ENCODE measurements at regions not wholly inside any gene's neighbourhood (a gene's known extent, or its start where the extent isn't known, plus 50 kb on each side); places are given as distances from the start of the nearest gene placed in this dataset.

DNA sequence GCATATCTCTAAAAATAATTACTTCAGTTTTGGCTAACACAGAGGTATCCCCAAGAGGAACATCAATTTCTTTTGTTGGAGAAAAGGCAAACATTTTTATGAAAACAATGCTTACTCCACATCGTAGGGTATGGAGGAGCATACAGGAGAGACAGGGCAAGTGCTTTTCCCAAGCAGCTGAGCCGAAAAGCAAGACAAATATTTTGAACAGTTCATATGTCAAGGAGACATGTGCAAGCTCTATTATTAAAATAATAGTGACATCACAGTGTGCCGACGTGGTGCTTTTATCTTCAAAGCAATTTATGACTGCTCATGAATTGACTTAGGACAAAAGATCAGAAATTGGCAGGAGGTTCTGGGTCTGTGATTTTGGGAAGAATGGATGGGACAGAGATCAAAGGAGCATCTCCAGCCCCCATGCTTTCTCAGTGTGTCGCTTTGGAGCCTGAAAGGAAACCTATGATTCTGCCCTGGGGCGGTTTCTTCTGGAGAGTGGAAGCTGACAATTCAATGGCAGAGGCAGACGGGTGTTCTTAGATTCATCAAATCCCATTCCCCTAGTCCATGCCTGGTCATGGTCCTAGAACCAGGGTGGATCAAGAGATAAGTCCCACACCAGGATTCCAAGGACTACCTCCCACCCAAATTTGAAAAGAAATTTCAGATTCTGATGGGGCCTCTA, 97.1 kb downstream of the JCAD start:
- Histone ChIP-seq H3K9me3 (ENCODE audit: low read depth, low read length) (no peaks in the 10 kb centered on the region), H3K4me1 (ENCODE audit: insufficient read depth, low read length) (no peaks in the 10 kb centered on the region), H3K27me3 (ENCODE audit: insufficient read depth, low read length) (no peaks in the 10 kb centered on the region), H3K4me3 (ENCODE audit: low read length) (no peak overlapping the region)

GRCh38 chr10:29961351-29961750, 98.0 kb downstream of the JCAD start:
- Histone ChIP-seq H3K4me3 (ENCODE audit: low read length) (no peak overlapping the region), H3K9me3 (ENCODE audit: low read depth, low read length) (no peaks in the 10 kb centered on the region), H3K4me1 (ENCODE audit: insufficient read depth, low read length) (no peaks in the 10 kb centered on the region), H3K27me3 (ENCODE audit: insufficient read depth, low read length) (no peaks in the 10 kb centered on the region)

- H3K4me3 ChIP-seq (ENCODE audit: low read length), result no peak overlapping the region
- H3K27me3 ChIP-seq (ENCODE audit: insufficient read depth, low read length), result no peaks in the 10 kb centered on the region
- no peaks in the 10 kb centered on the region for H3K4me1 ChIP-seq (ENCODE audit: insufficient read depth, low read length)
- no peaks in the 10 kb centered on the region for H3K9me3 ChIP-seq (ENCODE audit: low read depth, low read length)
Observed at GRCh38 chr10:29960261-29960660, 99.1 kb downstream of the JCAD start.

DNA sequence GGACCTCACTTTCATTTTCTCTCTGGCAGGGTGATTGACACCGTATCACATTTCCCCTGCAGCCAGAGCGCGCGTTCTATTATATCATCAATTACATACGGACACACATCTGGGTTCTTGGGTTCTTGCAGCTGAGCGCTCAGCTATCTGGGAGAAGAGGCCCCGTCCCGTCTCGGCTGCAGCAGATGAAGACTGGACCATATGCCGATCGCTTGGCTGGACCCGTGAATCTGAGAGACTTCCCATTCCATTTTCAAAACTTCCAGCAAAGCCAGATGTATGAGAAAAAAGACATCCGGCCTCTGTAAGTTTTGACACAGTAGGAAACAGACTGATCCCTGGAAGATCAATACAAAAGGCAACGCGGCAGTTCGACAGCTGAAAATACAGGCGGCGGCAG, 99.8 kb downstream of the JCAD start:
- Histone ChIP-seq H3K9me3 (ENCODE audit: low read depth, low read length) (no peaks in the 10 kb centered on the region), H3K4me3 (ENCODE audit: low read length) (no peak overlapping the region), H3K4me1 (ENCODE audit: insufficient read depth, low read length) (no peaks in the 10 kb centered on the region), H3K27me3 (ENCODE audit: insufficient read depth, low read length) (no peaks in the 10 kb centered on the region)

DNA sequence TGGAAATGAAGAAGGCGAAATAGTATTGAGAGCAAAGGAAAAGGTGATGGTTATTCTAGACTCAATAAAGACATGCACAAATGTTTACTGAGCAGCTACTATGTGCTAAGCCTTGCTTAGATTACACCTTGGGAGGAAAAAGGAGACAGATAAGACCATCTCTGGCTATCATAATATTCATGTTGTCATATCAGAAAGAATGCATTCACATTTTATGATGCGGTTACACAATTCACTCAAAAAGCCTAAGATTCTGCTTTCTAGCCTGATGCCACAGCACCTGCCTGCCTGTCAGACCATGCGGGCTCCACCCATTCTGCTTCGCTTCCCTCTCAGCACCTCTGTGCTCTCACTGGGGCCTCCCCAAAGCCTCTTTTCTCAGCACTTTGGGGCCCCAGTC, 100.9 kb downstream of the JCAD start:
- Histone ChIP-seq H3K4me3 (ENCODE audit: low read length) (no peak overlapping the region), H3K27me3 (ENCODE audit: insufficient read depth, low read length) (no peaks in the 10 kb centered on the region), H3K4me1 (ENCODE audit: insufficient read depth, low read length) (no peaks in the 10 kb centered on the region)

DNA sequence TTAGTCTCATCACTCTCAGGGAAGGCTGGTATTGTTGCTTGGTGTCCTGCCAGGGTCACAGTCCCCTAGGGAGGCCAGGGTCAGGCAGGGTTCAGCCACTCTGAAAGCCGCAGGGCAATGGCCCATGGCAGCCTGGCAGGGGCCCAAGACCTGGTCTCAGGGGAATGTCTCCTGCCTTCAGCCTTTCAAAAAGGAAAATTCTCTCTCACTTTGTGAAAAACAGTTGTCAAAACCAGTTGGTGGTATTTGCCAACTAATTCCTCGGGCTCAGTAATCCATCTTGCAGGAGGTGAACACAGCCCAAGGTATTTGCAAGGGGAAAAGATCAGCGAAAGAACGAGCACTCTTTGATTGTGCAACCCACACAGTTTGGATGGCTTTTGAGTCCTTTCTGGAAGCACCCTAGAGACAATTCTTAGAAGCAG, 101.5 kb downstream of the JCAD start:
- H3K4me1 ChIP-seq (ENCODE audit: insufficient read depth, low read length), result no peaks in the 10 kb centered on the region
- H3K4me3 ChIP-seq (ENCODE audit: low read length), result no peak overlapping the region
- H3K9me3 ChIP-seq (ENCODE audit: low read depth, low read length), result no peaks in the 10 kb centered on the region
- no peaks in the 10 kb centered on the region for H3K27me3 ChIP-seq (ENCODE audit: insufficient read depth, low read length)

More for the DNA sequence above, 100.9 kb downstream of the JCAD start:
- H3K9me3 ChIP-seq (ENCODE audit: low read depth, low read length), result no peaks in the 10 kb centered on the region

DNA sequence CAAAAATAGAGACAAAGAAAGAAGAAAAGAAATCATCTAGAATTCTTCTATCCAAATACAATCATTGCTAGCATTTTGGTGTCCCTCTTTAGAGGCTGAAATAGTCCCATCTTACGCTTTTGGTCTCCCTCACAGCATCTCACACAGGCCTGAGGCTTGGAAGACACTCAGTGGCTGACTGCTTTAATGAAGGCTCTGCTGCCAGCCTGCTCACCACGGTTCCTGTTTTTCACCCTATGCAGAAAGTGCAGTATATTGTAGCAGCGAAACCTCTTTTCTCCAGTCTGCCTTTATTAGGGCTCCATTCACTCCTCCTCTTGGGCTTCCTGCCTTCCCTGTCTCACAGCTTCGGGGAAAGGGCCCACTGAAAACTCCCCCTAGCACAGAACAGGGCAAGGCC, 102.2 kb downstream of the JCAD start:
- Histone ChIP-seq H3K4me1 (ENCODE audit: insufficient read depth, low read length) (no peaks in the 10 kb centered on the region), H3K4me3 (ENCODE audit: low read length) (no peak overlapping the region), H3K27me3 (ENCODE audit: insufficient read depth, low read length) (no peaks in the 10 kb centered on the region), H3K9me3 (ENCODE audit: low read depth, low read length) (no peaks in the 10 kb centered on the region)

GRCh38 chr10:29956335-29956924, 103.0 kb downstream of the JCAD start:
- Histone ChIP-seq H3K27me3 (ENCODE audit: insufficient read depth, low read length) (no peaks in the 10 kb centered on the region), H3K4me1 (ENCODE audit: insufficient read depth, low read length) (no peaks in the 10 kb centered on the region), H3K4me3 (ENCODE audit: low read length) (no peak overlapping the region), H3K9me3 (ENCODE audit: low read depth, low read length) (no peaks in the 10 kb centered on the region)

- Histone ChIP-seq H3K4me1 (ENCODE audit: insufficient read depth, low read length) (no peaks in the 10 kb centered on the region), H3K27me3 (ENCODE audit: insufficient read depth, low read length) (no peaks in the 10 kb centered on the region), H3K4me3 (ENCODE audit: low read length) (no peak overlapping the region), H3K9me3 (ENCODE audit: low read depth, low read length) (no peaks in the 10 kb centered on the region)
Observed at GRCh38 chr10:29955329-29955935, 104.0 kb downstream of the JCAD start.

DNA sequence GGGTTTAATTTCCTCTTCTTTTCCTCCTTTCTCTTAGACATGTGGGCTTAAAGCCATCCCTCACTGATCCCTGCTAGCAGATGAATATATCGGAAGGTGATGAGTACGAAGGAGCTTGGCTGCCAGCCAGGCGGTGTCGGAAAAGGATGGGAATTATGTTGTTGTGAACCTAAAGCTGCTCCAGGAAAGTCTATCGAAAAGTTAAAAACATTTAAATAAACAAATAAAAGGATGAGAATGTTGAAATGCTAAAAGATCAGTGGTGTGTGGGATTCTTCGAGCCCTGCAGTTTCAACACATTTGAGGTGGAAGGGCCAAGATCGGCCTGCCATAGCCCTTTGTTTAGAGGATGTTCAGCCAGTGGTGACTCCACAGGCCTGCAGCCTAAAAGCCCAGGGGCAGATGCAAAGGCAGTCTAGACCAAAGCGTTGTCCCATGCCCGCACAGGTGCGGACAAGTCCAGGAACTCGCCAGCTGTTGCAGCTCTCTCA, 107.9 kb downstream of the JCAD start:
- H3K4me1 ChIP-seq (ENCODE audit: insufficient read depth, low read length), result no peaks in the 10 kb centered on the region
- no peaks in the 10 kb centered on the region for H3K27me3 ChIP-seq (ENCODE audit: insufficient read depth, low read length)
- H3K9me3 ChIP-seq (ENCODE audit: low read depth, low read length), result no peaks in the 10 kb centered on the region
- H3K4me3 ChIP-seq (ENCODE audit: low read length), result no peak overlapping the region

GRCh38 chr10:29950391-29950790, 109.0 kb downstream of the JCAD start:
- Histone ChIP-seq H3K27me3 (ENCODE audit: insufficient read depth, low read length) (no peaks in the 10 kb centered on the region), H3K9me3 (ENCODE audit: low read depth, low read length) (no peaks in the 10 kb centered on the region), H3K4me3 (ENCODE audit: low read length) (no peak overlapping the region), H3K4me1 (ENCODE audit: insufficient read depth, low read length) (no peaks in the 10 kb centered on the region)

- Histone ChIP-seq H3K4me1 (ENCODE audit: insufficient read depth, low read length) (no peaks in the 10 kb centered on the region), H3K27me3 (ENCODE audit: insufficient read depth, low read length) (no peaks in the 10 kb centered on the region), H3K9me3 (ENCODE audit: low read depth, low read length) (no peaks in the 10 kb centered on the region)
Observed at GRCh38 chr10:29949411-29950011, 109.9 kb downstream of the JCAD start.

DNA sequence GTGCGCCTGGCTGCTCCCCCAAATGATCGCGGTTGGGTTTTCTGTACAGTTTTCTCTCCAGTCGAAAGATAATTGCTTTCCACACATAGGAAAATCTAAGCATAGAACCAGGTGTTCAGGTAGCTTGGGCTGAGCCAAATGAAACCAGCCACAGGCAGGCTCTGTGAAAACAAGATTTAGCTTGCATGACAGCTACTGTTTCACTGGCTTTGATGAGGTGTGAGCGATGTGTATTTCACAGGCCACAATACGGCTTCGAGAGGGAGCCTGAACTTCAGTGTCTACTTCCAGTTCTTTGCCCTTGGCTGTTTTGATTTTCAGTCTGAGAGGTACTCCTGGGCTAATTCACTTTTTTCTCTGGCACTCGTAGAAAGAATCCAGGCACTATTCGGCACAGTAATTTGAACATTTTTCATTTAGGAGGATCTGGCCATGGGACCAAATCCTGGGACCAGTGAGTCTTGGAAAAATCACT, 110.5 kb downstream of the JCAD start:
- no peaks in the 10 kb centered on the region for H3K27me3 ChIP-seq (ENCODE audit: insufficient read depth, low read length)
- H3K4me1 ChIP-seq (ENCODE audit: insufficient read depth, low read length), result no peaks in the 10 kb centered on the region
- H3K4me3 ChIP-seq (ENCODE audit: low read length), result no peak overlapping the region
- no peaks in the 10 kb centered on the region for H3K9me3 ChIP-seq (ENCODE audit: low read depth, low read length)

More at GRCh38 chr10:29949411-29950011, 109.9 kb downstream of the JCAD start:
- H3K4me3 ChIP-seq (ENCODE audit: low read length), result no peak overlapping the region

DNA sequence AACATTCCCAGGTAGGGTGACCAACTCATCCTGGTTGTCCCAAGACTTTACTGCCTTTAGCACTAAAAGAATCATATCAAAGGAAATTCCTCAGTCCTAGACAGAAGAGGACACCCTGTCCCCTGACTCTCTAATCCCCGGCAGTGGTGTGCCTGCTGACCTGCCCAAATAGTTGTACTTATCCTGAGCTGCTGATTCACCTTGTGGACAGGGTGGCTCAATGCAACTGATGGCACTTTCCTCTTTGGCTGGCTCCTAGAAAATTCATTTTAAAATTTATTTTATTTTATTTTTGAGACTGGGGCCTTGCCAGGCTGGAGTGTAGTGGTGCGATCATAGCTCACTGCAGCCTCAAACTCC, 111.7 kb downstream of the JCAD start:
- H3K27me3 ChIP-seq (ENCODE audit: insufficient read depth, low read length), result no peaks in the 10 kb centered on the region
- H3K9me3 ChIP-seq (ENCODE audit: low read depth, low read length), result no peaks in the 10 kb centered on the region
- H3K4me1 ChIP-seq (ENCODE audit: insufficient read depth, low read length), result no peaks in the 10 kb centered on the region
- no peak overlapping the region for H3K4me3 ChIP-seq (ENCODE audit: low read length)

DNA sequence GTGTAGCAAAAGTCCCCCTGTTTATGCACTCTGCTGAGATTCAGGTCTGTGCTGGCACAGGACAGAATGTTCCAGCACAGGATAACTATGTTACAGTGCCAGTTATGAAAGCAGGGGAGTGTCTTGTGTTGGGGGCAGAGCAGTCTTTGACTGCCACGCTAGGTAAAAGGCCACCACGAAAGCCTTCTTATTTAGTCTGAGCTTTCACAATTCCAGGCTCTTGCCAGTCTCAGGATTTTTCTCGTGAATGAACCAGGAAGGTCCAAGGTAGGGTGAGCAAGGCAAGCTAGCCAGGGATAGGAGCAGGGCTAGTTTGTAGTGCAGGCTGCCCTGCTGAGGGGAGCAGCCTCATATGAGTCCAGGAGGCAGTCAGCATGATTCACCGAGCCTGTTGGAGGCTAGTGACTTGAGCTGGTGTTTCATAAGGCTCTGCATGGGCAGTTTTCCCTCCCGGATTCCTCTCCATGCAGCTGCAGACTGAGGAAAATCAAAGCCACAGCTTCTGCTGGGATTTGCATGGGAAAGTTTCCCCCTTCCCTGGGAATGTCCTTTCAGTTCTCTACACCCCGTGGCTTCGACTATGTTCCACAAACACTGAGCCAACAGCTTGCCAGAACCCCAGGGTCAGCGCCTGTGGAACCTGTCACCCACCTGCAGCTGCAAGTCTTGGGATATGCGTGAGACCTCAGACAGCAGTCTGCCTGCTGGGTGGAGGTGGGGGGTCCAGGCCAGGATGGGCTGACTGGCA, 112.3 kb downstream of the JCAD start:
- Histone ChIP-seq H3K27me3 (ENCODE audit: insufficient read depth, low read length) (no peaks in the 10 kb centered on the region), H3K4me3 (ENCODE audit: low read length) (no peak overlapping the region)

More for the DNA sequence above, 112.3 kb downstream of the JCAD start:
- H3K9me3 ChIP-seq (ENCODE audit: low read depth, low read length), result no peaks in the 10 kb centered on the region
- no peaks in the 10 kb centered on the region for H3K4me1 ChIP-seq (ENCODE audit: insufficient read depth, low read length)
